HG03066 (cell line): ENCODE measurements at regions not wholly inside any gene's neighbourhood (a gene's known extent, or its start where the extent isn't known, plus 50 kb on each side); places are given as distances from the start of the nearest gene placed in this dataset.

Source experiments
- ATAC-seq: cut with Tn5 transposase; IDR thresholded peaks from one replicate; pipeline ENCODE4 v1.9.1; 2021; ENCODE audit warnings: low read depth; ENCODE audit not compliant: unreplicated experiment

GRCh38 chr14:98184457-98184856, 1087.5 kb downstream of the BCL11B start:
- no peak for ATAC-seq

GRCh38 chr14:98185036-98185435, 1087.0 kb downstream of the BCL11B start:
- no peak for ATAC-seq

DNA sequence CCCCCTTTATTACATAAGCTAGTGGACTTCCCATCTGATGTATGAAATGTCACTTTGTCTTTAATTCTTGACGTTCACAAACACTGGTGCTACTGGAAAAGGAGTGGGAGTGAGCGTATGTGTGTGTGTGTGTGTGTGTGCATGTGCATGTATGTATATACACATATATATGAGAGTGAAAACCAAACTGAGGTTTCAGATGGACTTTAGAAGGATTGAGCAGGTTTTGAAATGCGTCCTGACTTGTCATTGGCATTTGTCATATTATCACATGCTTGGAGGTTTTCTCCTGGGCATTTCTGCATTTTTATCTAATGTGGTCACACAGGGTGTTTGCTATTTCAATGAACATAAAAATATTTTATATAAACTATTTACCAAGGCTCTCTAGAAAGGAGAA, 1085.9 kb downstream of the BCL11B start:
- ATAC-seq = no peak

DNA sequence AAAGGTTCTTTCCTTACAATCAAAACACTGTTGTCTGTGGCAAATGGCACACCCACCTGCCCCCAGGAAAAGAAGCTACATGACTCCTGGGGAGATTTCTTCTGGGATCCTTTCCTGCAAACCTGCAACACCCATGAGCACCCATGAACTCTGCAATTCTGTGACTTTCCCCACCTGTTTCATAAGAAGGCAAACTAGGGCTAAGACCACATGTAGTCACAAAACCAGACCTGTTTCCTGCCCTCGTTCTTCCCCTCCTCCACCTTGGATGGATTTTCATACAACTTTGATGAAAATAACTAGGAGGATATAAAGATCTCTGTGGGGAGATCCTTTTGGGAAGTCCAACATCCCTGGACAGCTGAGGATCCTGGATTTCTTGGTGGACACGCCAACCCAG, 1084.7 kb downstream of the BCL11B start:
- no peak for ATAC-seq

- no peak for ATAC-seq
Measured at GRCh38 chr14:98189062-98189461, 1082.9 kb downstream of the BCL11B start.

GRCh38 chr14:98189511-98189910, 1082.5 kb downstream of the BCL11B start:
- no peak for ATAC-seq

- ATAC-seq = no peak
Measured at GRCh38 chr14:98189944-98190343, 1082.1 kb downstream of the BCL11B start.

GRCh38 chr14:98192946-98193345, 1079.1 kb downstream of the BCL11B start:
- ATAC-seq = no peak

- ATAC-seq = no peak
Measured at GRCh38 chr14:98194821-98195220, 1077.2 kb downstream of the BCL11B start.

GRCh38 chr14:98195256-98195655, 1076.7 kb downstream of the BCL11B start:
- no peak for ATAC-seq

- peak; percentile 13 for ATAC-seq
Measured at GRCh38 chr14:98197933-98198332, 1074.1 kb downstream of the BCL11B start.

- peak; percentile 61 for ATAC-seq
Measured at GRCh38 chr14:98198385-98198784, 1073.6 kb downstream of the BCL11B start.

DNA sequence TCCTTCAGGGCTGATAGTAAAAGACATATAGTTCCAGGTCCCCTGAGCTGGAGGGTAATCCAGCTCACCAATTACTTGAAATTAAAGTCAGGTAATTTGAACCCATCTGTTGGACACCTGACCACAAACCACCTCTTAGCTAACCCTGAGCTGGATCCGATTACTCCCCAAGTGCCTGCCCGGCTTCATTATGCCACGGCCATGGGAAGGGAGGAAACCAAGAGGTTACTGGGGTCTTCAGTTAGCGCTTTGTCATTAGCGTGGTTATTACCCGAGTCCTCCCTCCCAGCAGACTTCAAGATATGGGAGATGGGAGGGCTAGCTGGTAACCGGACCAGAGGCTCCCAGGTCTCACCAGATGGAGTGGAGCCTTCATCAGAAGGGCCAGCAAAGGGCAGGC, 1071.4 kb downstream of the BCL11B start:
- ATAC-seq = no peak

- no peak for ATAC-seq
Measured at GRCh38 chr14:98203421-98203820, 1068.6 kb downstream of the BCL11B start.

DNA sequence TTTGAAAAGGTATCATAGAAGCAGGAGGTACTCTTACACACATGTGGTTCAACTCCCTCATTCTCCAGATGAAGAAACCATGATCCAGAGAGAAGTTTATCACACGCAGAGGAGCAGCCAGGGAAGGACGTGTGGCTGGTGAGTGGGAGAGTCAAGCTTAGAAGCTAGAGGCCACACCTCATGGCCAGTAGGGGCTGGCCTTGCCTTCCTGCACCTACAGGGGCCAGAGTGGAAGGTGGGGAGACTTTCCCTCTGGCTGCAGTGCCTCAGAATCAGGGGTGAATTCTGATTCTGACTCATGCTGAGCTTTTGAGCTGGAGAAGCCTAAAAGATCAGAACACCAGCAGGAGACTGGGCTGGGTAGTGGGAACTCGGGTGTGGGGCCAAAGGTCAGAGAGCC, 1067.9 kb downstream of the BCL11B start:
- no peak for ATAC-seq

DNA sequence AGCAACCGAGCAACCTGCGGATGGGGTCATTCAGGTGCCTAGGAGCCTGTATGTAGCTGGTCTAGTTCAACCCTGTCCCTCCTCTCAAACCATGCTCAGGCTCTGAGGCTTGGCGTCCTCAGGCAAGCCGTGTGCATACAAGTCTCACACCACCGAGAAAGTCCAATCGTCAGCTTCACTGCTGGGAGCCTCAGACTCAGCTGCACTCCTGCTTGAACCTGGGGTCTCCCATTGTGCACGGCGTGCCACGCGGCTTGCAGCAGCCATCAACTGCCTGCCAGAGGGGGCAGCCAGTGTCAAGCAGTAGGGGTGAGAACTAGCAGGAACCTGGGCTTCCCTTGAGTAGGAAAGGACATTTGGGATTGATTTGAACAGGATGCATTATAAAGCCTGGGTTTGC, 1064.6 kb downstream of the BCL11B start:
- ATAC-seq = no peak

GRCh38 chr14:98208211-98208611, 1063.8 kb downstream of the BCL11B start:
- no peak for ATAC-seq

- no peak for ATAC-seq
Measured at GRCh38 chr14:98208943-98209342, 1063.1 kb downstream of the BCL11B start.

DNA sequence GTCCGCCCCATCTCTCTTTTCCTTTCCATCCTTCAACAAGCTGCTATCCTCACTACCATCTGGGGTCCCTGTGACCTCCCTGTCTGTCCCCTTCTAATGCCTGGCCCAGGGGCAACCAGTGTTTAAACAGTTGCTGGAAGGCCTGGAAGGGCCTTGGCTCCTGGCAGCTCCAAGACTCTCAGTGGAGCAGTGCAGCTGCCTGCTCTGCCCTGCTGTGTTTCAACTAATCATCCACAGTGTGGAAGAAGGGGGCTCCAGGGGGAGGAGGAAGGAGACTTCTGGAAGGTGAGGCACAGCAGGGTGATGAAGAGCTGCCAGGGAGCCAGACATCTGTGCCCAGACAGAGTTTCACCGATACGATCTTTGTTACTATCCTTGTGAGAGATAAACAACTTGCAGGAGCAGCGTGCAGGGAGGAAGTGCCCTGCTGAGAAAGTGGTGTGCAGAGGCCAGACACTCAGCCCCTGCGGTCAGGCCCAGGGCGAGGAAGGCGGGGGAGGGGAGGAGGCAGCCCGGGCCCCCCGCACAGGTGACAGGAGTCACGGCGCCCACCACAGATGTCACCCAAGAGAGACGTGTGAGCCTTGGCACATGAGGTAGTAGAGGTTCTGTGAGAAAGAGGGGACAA, 1061.8 kb downstream of the BCL11B start:
- no peak for ATAC-seq

DNA sequence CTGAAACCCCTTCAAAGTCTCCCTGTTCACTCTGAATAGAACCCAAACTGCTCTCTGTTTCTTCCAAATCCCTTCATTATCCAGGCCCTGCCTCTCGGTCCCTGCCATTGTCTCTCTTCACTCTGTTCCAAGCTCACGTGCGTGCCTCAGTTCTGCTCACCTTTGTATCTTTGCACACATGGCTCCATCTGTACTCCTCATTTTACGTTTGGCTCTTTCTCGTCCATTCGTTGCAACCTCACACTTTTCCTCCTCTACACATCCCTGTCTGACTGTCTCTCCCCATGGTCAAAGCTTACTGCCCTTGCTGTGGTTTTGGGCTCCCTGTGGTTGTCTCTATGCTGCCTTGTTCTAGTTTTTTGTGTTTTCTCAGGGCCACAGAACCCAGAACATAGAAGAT, 1054.5 kb downstream of the BCL11B start:
- ATAC-seq = no peak

- no peak for ATAC-seq
Measured at GRCh38 chr14:98218218-98218617, 1053.8 kb downstream of the BCL11B start.

- ATAC-seq = no peak
Measured at GRCh38 chr14:98219638-98220037, 1052.4 kb downstream of the BCL11B start.

DNA sequence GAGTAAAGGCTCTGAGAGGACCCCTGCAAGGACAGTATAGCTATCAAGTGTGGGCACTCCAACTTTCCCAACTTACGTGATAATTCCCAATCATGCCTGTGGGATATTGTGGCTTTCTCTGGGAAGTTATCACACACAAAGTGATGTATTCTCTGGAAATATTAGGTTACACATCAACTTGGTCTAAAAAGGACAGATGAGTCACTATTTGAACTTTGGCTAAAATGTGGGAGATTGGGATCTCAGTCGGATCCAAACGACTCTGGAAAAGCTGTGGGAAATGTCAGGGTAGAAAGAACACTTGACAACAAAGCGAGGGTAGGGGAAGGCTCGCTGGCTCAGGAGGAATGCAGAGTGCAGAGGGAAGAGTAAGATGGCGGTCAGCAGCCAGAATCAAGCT, 1048.9 kb downstream of the BCL11B start:
- no peak for ATAC-seq
